ENCODE measurements at regions not wholly inside any gene's neighbourhood (a gene's known extent, or its start where the extent isn't known, plus 50 kb on each side); places are given as distances from the start of the nearest gene placed in this dataset.
"Not testable (repeated sequence)": the region's sequence is repeated elsewhere in the genome, so short reads cannot be mapped to it uniquely, and the experiment has no call there.

- no TSS peak for BruUV-seq (replicated peaks)
- Mint-ChIP-seq H3K4me1 (ENCODE audit: insufficient read depth, unreplicated experiment) (no peaks in the 10 kb centered on the region), H3K4me3 (ENCODE audit: unreplicated experiment) (no peak overlapping the region), H3K27ac (ENCODE audit: low read depth, unreplicated experiment) (no peak overlapping the region), H3K36me3 (ENCODE audit: insufficient read depth, unreplicated experiment) (no peaks in the 10 kb centered on the region), H3K9me3 (ENCODE audit: unreplicated experiment) (peaks cover 6% of the 10 kb centered on the region), H3K27me3 (ENCODE audit: insufficient read depth, unreplicated experiment) (no peaks in the 10 kb centered on the region)
- intact Hi-C loops (cut with micrococcal nuclease): no loop called here
- no peak for DNase-seq (ENCODE audit: unreplicated experiment)
- ChIA-PET POLR2A (no interaction called here), CTCF (no interaction called here)
- TF ChIP-seq CTCF (IDR thresholded peaks at IDR 0.05; ENCODE audit: unreplicated experiment): no peak
Measured at GRCh38 chr12:84036912-84037311, 875.7 kb downstream of the SLC6A15 start.

- BruUV-seq (replicated peaks): no TSS peak
- intact Hi-C loops (cut with micrococcal nuclease): no loop called here
Measured at GRCh38 chr12:84035766-84036165, 876.8 kb downstream of the SLC6A15 start.

DNA sequence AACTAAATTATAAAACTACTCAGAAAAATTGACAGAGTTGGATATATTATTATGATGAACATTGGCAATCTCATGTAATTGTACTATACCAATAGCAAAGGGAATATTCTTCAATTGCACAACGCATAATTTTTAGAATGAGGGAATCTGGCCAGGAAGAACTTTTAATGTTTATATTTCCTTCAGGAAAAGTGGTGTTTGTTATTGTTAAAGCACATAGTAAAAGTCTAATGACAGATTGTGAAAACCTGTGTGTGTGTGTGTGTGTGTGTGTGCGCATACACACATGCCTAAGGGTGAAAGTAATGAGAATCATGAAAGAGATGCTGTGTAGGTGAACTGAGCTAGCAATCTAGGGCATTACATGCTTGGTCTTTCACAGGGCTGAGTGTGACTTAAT is 877.7 kb downstream of the SLC6A15 start:
- intact Hi-C loops (cut with micrococcal nuclease): no loop called here
- Mint-ChIP-seq H3K36me3 (ENCODE audit: insufficient read depth, unreplicated experiment) (no peaks in the 10 kb centered on the region), H3K4me1 (ENCODE audit: insufficient read depth, unreplicated experiment) (no peaks in the 10 kb centered on the region), H3K27ac (ENCODE audit: low read depth, unreplicated experiment) (no peak overlapping the region), H3K4me3 (ENCODE audit: unreplicated experiment) (no peak overlapping the region), H3K9me3 (ENCODE audit: unreplicated experiment) (peaks cover 6% of the 10 kb centered on the region), H3K27me3 (ENCODE audit: insufficient read depth, unreplicated experiment) (no peaks in the 10 kb centered on the region)
- no peak for TF ChIP-seq CTCF (IDR thresholded peaks at IDR 0.05; ENCODE audit: unreplicated experiment)
- BruUV-seq (replicated peaks): no TSS peak
- DNase-seq (ENCODE audit: unreplicated experiment): no peak
- ChIA-PET CTCF (no interaction called here), POLR2A (no interaction called here)

More at GRCh38 chr12:84035766-84036165, 876.8 kb downstream of the SLC6A15 start:
- no peak for TF ChIP-seq CTCF (IDR thresholded peaks at IDR 0.05; ENCODE audit: unreplicated experiment)
- Mint-ChIP-seq H3K4me3 (ENCODE audit: unreplicated experiment) (no peak overlapping the region), H3K27ac (ENCODE audit: low read depth, unreplicated experiment) (no peak overlapping the region), H3K4me1 (ENCODE audit: insufficient read depth, unreplicated experiment) (no peaks in the 10 kb centered on the region), H3K27me3 (ENCODE audit: insufficient read depth, unreplicated experiment) (no peaks in the 10 kb centered on the region), H3K36me3 (ENCODE audit: insufficient read depth, unreplicated experiment) (no peaks in the 10 kb centered on the region), H3K9me3 (ENCODE audit: unreplicated experiment) (peaks cover 6% of the 10 kb centered on the region)
- ChIA-PET CTCF (interaction anchor here (0.7 kb wide), 1 partner anchor 576 kb away, joined by 3 read pairs; no protein-coding TSS in a partner anchor), POLR2A (no interaction called here)
- DNase-seq (ENCODE audit: unreplicated experiment): no peak

- CTCF ChIA-PET: interaction anchor here (0.8 kb wide), 1 partner anchor 66 kb away, joined by 3 read pairs; no protein-coding TSS in a partner anchor
- Mint-ChIP-seq H3K9me3 (ENCODE audit: unreplicated experiment) (peaks cover 6% of the 10 kb centered on the region), H3K27ac (ENCODE audit: low read depth, unreplicated experiment) (no peak overlapping the region), H3K36me3 (ENCODE audit: insufficient read depth, unreplicated experiment) (no peaks in the 10 kb centered on the region), H3K4me3 (ENCODE audit: unreplicated experiment) (no peak overlapping the region), H3K4me1 (ENCODE audit: insufficient read depth, unreplicated experiment) (no peaks in the 10 kb centered on the region), H3K27me3 (ENCODE audit: insufficient read depth, unreplicated experiment) (no peaks in the 10 kb centered on the region)
- DNase-seq (ENCODE audit: unreplicated experiment): no peak
- POLR2A ChIA-PET: no interaction called here
- BruUV-seq (replicated peaks): no TSS peak
- TF ChIP-seq CTCF (IDR thresholded peaks at IDR 0.05; ENCODE audit: unreplicated experiment): no peak
- intact Hi-C loops (cut with micrococcal nuclease): no loop called here
Measured at GRCh38 chr12:84033162-84033561, 879.4 kb downstream of the SLC6A15 start.

DNA sequence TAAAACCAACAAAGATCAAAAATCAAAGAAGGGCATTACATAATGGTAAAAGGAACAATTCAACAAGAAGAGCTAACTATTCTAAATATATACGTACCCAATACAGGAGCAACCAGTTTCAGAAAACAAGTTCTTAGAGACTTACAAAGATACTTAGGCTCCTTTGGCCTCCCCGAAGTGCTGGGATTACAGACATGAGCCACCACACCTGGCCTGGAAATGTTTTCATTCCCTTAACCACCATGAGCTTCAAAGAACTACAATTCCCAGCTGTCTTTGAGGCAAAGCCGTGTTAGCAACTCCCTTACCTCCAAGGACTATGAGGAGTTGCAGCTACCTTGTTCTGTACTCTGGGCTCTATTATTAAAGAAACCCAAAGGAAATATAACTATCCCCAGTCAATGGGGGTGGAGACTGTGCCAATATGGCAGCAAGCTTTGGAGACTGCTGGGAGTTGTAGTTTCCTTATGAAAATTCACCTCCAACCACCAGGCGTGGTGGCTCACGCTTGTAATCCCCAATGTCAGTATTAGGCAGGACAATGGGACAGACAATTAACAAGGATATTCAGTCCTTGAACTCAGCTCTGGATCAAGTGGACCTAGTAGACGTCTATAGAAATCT is 893.9 kb downstream of the SLC6A15 start:
- H3K36me3 Mint-ChIP-seq (ENCODE audit: insufficient read depth, unreplicated experiment); BruUV-seq (replicated peaks); H3K27ac Mint-ChIP-seq (ENCODE audit: low read depth, unreplicated experiment); intact Hi-C loops (cut with micrococcal nuclease); H3K4me3 Mint-ChIP-seq (ENCODE audit: unreplicated experiment); H3K4me1 Mint-ChIP-seq (ENCODE audit: insufficient read depth, unreplicated experiment); DNase-seq (ENCODE audit: unreplicated experiment); H3K27me3 Mint-ChIP-seq (ENCODE audit: insufficient read depth, unreplicated experiment): not testable (repeated sequence)
- POLR2A ChIA-PET: interaction anchor here (0.7 kb wide), 1 partner anchor 1281 kb away, joined by 3 read pairs; no protein-coding TSS in a partner anchor
- peaks cover 22% of the 10 kb centered on the region for H3K9me3 Mint-ChIP-seq (ENCODE audit: unreplicated experiment)
- CTCF ChIA-PET: interaction anchor here (0.7 kb wide), 1 partner anchor 42 kb away, joined by 3 read pairs; no protein-coding TSS in a partner anchor

Data from MCF 10A (cell line).